HL-60 (cell line): ENCODE measurements at regions not wholly inside any gene's neighbourhood (a gene's known extent, or its start where the extent isn't known, plus 50 kb on each side); places are given as distances from the start of the nearest gene placed in this dataset.
"Not testable (repeated sequence)": the region's sequence is repeated elsewhere in the genome, so short reads cannot be mapped to it uniquely, and the experiment has no call there.

Source experiments
- DNase-seq, 2 experiments: peaks; one replicate each; pipeline ENCODE4 v3.0.0-alpha.2; 2010 to 2020; ENCODE audit warnings: low read depth in 1 of 2, low spot score in 1 of 2
- H3K27ac ChIP-seq: fragments of 250-450 bp; sonication (Bioruptor Pico); replicated peaks from 2 replicates; pipeline ENCODE4 v1.5.1; 2020; ENCODE audit warnings: mild to moderate bottlenecking, moderate library complexity
- H3K27me3 ChIP-seq: fragments of 250-450 bp; sonication (Bioruptor Pico); 2 replicates; pipeline ENCODE4 v1.5.1; 2021; ENCODE audit warnings: mild to moderate bottlenecking, moderate library complexity; ENCODE audit not compliant: insufficient read depth, poor library complexity, severe bottlenecking
- H3K4me3 ChIP-seq: replicated peaks from 2 replicates; pipeline ENCODE4 v1.5.1; 2011; ENCODE audit warnings: mild to moderate bottlenecking, control low read depth, low read length; ENCODE audit not compliant: insufficient read depth
- CTCF ChIP-seq: IDR thresholded peaks from one replicate; pipeline ENCODE4 v1.5.1; 2011; ENCODE audit warnings: low read length, control low read depth, inconsistent platforms; ENCODE audit not compliant: insufficient read depth
- GABPA ChIP-seq: IDR thresholded peaks from 2 replicates; pipeline ENCODE4 v1.6.1; 2012; ENCODE audit warnings: low read depth
- POLR2AphosphoS5 ChIP-seq: IDR thresholded peaks from 2 replicates; pipeline ENCODE4 v1.6.1; 2012; ENCODE audit warnings: low read depth
- SPI1 ChIP-seq: IDR thresholded peaks from 2 replicates; pipeline ENCODE4 v1.6.1; 2012; ENCODE audit warnings: low read depth, mild to moderate bottlenecking, borderline replicate concordance
- TF ChIP-seq, protein P1 (sequence below): IDR thresholded peaks from 2 replicates; pipeline ENCODE4 v1.6.1; 2012; ENCODE audit warnings: low read depth; ENCODE audit not compliant: insufficient replicate concordance

DNA sequence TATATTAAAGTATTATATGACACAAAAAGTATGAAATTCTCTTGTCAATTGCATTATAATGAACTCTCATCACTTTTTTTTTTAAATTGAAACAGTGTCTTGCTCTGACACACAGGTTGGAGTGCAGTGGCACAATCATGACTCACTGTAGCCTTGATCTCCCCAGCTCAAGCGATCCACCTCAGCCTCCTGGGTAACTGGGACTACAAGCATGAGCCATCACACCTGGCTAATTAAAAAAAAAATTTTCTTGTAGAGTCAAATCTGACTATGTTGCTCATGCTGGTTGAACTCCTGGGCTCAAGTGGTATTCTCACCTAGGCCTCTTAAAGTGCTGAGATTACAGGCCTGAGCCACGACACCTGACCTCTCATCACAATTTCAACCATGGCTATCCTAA is 259.3 kb downstream of the S1PR1 start:
- DNase-seq = no peak
- no peak overlapping the region for H3K4me3 ChIP-seq
- no peak for TF ChIP-seq POLR2AphosphoS5
- TF ChIP-seq, protein P1, sequence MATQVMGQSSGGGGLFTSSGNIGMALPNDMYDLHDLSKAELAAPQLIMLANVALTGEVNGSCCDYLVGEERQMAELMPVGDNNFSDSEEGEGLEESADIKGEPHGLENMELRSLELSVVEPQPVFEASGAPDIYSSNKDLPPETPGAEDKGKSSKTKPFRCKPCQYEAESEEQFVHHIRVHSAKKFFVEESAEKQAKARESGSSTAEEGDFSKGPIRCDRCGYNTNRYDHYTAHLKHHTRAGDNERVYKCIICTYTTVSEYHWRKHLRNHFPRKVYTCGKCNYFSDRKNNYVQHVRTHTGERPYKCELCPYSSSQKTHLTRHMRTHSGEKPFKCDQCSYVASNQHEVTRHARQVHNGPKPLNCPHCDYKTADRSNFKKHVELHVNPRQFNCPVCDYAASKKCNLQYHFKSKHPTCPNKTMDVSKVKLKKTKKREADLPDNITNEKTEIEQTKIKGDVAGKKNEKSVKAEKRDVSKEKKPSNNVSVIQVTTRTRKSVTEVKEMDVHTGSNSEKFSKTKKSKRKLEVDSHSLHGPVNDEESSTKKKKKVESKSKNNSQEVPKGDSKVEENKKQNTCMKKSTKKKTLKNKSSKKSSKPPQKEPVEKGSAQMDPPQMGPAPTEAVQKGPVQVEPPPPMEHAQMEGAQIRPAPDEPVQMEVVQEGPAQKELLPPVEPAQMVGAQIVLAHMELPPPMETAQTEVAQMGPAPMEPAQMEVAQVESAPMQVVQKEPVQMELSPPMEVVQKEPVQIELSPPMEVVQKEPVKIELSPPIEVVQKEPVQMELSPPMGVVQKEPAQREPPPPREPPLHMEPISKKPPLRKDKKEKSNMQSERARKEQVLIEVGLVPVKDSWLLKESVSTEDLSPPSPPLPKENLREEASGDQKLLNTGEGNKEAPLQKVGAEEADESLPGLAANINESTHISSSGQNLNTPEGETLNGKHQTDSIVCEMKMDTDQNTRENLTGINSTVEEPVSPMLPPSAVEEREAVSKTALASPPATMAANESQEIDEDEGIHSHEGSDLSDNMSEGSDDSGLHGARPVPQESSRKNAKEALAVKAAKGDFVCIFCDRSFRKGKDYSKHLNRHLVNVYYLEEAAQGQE = no peak
- TF ChIP-seq GABPA = no peak
- no peak for TF ChIP-seq CTCF
- no peak for TF ChIP-seq SPI1
- H3K27me3 ChIP-seq = no peaks in the 10 kb centered on the region
- no peak overlapping the region for H3K27ac ChIP-seq

DNA sequence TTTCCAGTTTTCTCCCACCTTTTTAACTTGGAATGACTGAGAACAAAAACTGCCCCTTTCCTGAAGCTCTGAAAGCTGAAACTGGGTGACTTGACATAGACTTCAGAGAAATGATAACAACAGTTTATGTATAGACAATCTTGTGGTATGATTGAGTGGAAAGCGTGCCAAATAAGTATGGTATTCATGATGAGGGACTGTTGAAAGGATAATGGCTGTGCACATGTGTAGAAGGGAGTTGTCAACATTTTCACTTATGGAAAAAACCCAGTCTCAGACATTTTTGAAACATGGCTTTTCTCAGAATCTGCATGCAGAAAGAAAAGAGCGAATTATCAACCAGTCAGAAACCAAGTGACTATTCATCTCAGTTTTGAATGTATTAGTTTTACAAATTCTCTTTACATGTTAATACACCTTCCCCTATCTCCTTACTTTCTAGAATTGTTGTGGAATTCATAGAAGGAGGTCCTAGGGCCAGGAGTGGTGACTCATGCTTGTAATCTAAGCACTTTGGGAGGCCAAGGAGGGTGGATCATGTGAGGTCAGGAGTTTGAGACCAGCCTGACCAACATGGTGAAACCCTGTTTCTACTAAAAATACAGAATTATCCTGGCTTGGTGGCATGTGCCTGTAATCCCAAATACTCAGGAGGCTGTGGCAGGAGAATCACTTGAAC is 261.2 kb downstream of the S1PR1 start:
- Histone ChIP-seq H3K4me3 (no peak overlapping the region), H3K27me3 (no peaks in the 10 kb centered on the region), H3K27ac (no peak overlapping the region)
- TF ChIP-seq CTCF (no peak), SPI1 (no peak)
- DNase-seq = no peak

- H3K4me3 ChIP-seq, H3K27me3 ChIP-seq, H3K27ac ChIP-seq: not testable (repeated sequence)
- peak in 1 of 2 experiments; percentile 8 for DNase-seq
These were observed 267.3 kb downstream of the S1PR1 start for GRCh38 chr1:101504106-101504505.

DNA sequence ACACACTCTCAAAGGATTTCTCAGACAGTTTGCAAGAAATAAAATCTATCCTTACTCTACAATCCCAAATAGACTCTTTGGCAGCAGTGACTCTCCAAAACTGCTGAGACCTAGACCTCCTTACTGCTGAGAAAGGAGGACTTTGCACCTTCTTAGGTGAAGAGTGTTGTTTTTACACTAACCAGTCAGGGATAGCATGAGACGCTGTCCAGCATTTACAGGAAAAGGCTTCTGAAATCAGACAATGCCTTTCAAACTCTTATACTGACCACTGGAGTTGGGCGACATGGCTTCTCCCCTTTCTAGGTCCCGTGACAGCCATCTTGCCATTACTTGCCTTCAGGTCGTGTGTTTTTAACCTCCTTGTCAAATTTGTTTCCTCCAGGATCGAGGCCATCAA is 268.4 kb downstream of the S1PR1 start:
- TF ChIP-seq, protein P1 = peak; percentile 79
- not testable (repeated sequence) for H3K27me3 ChIP-seq, H3K4me3 ChIP-seq, DNase-seq, H3K27ac ChIP-seq

GRCh38 chr1:101506541-101507164 is 269.8 kb downstream of the S1PR1 start:
- Histone ChIP-seq H3K27me3 (no peaks in the 10 kb centered on the region), H3K27ac (no peak overlapping the region), H3K4me3 (no peak overlapping the region)
- peak; percentile 27 to 31 for DNase-seq
- TF ChIP-seq CTCF (peak; percentile 59), SPI1 (no peak)
